Fibroblast of skin of abdomen (primary cell): ENCODE measurements at regions not wholly inside any gene's neighbourhood (a gene's known extent, or its start where the extent isn't known, plus 50 kb on each side); places are given as distances from the start of the nearest gene placed in this dataset.

Experiments
- DNase-seq: peaks from one replicate; pipeline ENCODE4 v3.0.0-alpha.2; 2013

GRCh38 chr13:47112205-47112902 lies 215.5 kb upstream of the HTR2A start:
- DNase-seq = peak; percentile 10

- no peak for DNase-seq
Measured at GRCh38 chr13:47111499-47111898, 214.6 kb upstream of the HTR2A start.

GRCh38 chr13:47110833-47111240 lies 214.0 kb upstream of the HTR2A start:
- no peak for DNase-seq

GRCh38 chr13:47110141-47110540 lies 213.3 kb upstream of the HTR2A start:
- no peak for DNase-seq

- peak; percentile 23 for DNase-seq
Measured at GRCh38 chr13:47109028-47109427, 212.2 kb upstream of the HTR2A start.

GRCh38 chr13:47100214-47100853 lies 203.5 kb upstream of the HTR2A start:
- no peak for DNase-seq

- no peak for DNase-seq
Measured at GRCh38 chr13:47094734-47095434, 198.0 kb upstream of the HTR2A start.

GRCh38 chr13:47092202-47092601 lies 195.3 kb upstream of the HTR2A start:
- DNase-seq = no peak

GRCh38 chr13:47087841-47088240 lies 191.0 kb upstream of the HTR2A start:
- peak; percentile 86 for DNase-seq

- DNase-seq = no peak
Measured at GRCh38 chr13:47087241-47087640, 190.4 kb upstream of the HTR2A start.

- DNase-seq = peak; percentile 40
Measured at GRCh38 chr13:47085346-47085745, 188.5 kb upstream of the HTR2A start.

GRCh38 chr13:47081850-47082249 lies 185.0 kb upstream of the HTR2A start:
- DNase-seq = no peak

- no peak for DNase-seq
Measured at GRCh38 chr13:47081246-47081645, 184.4 kb upstream of the HTR2A start.

- DNase-seq = no peak
Measured at GRCh38 chr13:47080621-47081020, 183.8 kb upstream of the HTR2A start.

- peak; percentile 87 for DNase-seq
Measured at GRCh38 chr13:47076500-47076899, 179.6 kb upstream of the HTR2A start.

GRCh38 chr13:47069133-47069532 lies 172.3 kb upstream of the HTR2A start:
- DNase-seq = no peak

- DNase-seq = no peak
Measured at GRCh38 chr13:47067306-47067705, 170.5 kb upstream of the HTR2A start.

- peak; percentile 20 for DNase-seq
Measured at GRCh38 chr13:47066226-47066625, 169.4 kb upstream of the HTR2A start.

GRCh38 chr13:47064381-47064780 lies 167.5 kb upstream of the HTR2A start:
- no peak for DNase-seq

- DNase-seq = no peak
Measured at GRCh38 chr13:47049276-47049989, 152.6 kb upstream of the HTR2A start.

GRCh38 chr13:47046706-47047105 lies 149.9 kb upstream of the HTR2A start:
- DNase-seq = no peak

GRCh38 chr13:47044842-47045241 lies 148.0 kb upstream of the HTR2A start:
- DNase-seq = peak; percentile 36

GRCh38 chr13:47039106-47039505 lies 142.3 kb upstream of the HTR2A start:
- peak; percentile 79 for DNase-seq
